ENCODE measurements at regions not wholly inside any gene's neighbourhood (a gene's known extent, or its start where the extent isn't known, plus 50 kb on each side); places are given as distances from the start of the nearest gene placed in this dataset.

GRCh38 chr1:239922778-239923522, 168.7 kb upstream of the FMN2 start:
- no peak overlapping the region for H3K27ac ChIP-seq
- H3K4me3 ChIP-seq: no peak overlapping the region
- no peaks in the 10 kb centered on the region for H3K9me2 ChIP-seq (replicated peaks; ENCODE audit: insufficient read depth)
- H3K9me3 ChIP-seq (ENCODE audit: low read depth): no peaks in the 10 kb centered on the region
- no peaks in the 10 kb centered on the region for H4K20me1 ChIP-seq (ENCODE audit: insufficient read depth, poor library complexity, severe bottlenecking)
- H3K36me3 ChIP-seq (replicated peaks; ENCODE audit: insufficient read depth, low read depth): no peaks in the 10 kb centered on the region
- H3K79me2 ChIP-seq: no peaks in the 10 kb centered on the region
- H3K4me1 ChIP-seq (ENCODE audit: insufficient read depth): peaks cover 4% of the 10 kb centered on the region
- no peak for TF ChIP-seq EZH2 (IDR thresholded peaks at IDR 0.05; ENCODE audit: borderline replicate concordance)
- no peak for TF ChIP-seq EZH2phosphoT487 (IDR thresholded peaks at IDR 0.05; ENCODE audit: low read depth, severe bottlenecking, unreplicated experiment)
- TF ChIP-seq, protein P1, sequence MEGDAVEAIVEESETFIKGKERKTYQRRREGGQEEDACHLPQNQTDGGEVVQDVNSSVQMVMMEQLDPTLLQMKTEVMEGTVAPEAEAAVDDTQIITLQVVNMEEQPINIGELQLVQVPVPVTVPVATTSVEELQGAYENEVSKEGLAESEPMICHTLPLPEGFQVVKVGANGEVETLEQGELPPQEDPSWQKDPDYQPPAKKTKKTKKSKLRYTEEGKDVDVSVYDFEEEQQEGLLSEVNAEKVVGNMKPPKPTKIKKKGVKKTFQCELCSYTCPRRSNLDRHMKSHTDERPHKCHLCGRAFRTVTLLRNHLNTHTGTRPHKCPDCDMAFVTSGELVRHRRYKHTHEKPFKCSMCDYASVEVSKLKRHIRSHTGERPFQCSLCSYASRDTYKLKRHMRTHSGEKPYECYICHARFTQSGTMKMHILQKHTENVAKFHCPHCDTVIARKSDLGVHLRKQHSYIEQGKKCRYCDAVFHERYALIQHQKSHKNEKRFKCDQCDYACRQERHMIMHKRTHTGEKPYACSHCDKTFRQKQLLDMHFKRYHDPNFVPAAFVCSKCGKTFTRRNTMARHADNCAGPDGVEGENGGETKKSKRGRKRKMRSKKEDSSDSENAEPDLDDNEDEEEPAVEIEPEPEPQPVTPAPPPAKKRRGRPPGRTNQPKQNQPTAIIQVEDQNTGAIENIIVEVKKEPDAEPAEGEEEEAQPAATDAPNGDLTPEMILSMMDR (IDR thresholded peaks at IDR 0.05; ENCODE audit: poor library complexity): no peak
- WGBS (ENCODE audit: low lambda C conversion rate, missing lambda C conversion rate): 49% methylated on average over 4 of the region's 4 CpGs
- DNase-seq (ENCODE audit: low spot score): no peak
- H3K27me3 ChIP-seq: no peaks in the 10 kb centered on the region
- no peak overlapping the region for H3K4me2 ChIP-seq
- no peak overlapping the region for H2AFZ ChIP-seq

- H3K4me2 ChIP-seq: no peak overlapping the region
- DNase-seq (ENCODE audit: low spot score): no peak
- no peaks in the 10 kb centered on the region for H3K9me2 ChIP-seq (replicated peaks; ENCODE audit: insufficient read depth)
- peaks cover 4% of the 10 kb centered on the region for H3K4me1 ChIP-seq (ENCODE audit: insufficient read depth)
- H3K27me3 ChIP-seq: no peaks in the 10 kb centered on the region
- TF ChIP-seq EZH2 (IDR thresholded peaks at IDR 0.05; ENCODE audit: borderline replicate concordance) (no peak), EZH2phosphoT487 (IDR thresholded peaks at IDR 0.05; ENCODE audit: low read depth, severe bottlenecking, unreplicated experiment) (no peak)
- TF ChIP-seq, protein P1 (IDR thresholded peaks at IDR 0.05; ENCODE audit: poor library complexity): no peak
- 97% methylated on average over 26 of the region's 30 CpGs for WGBS (ENCODE audit: low lambda C conversion rate, missing lambda C conversion rate)
- no peak overlapping the region for H3K4me3 ChIP-seq
- no peaks in the 10 kb centered on the region for H3K79me2 ChIP-seq
- no peaks in the 10 kb centered on the region for H3K9me3 ChIP-seq (ENCODE audit: low read depth)
- H4K20me1 ChIP-seq (ENCODE audit: insufficient read depth, poor library complexity, severe bottlenecking): no peaks in the 10 kb centered on the region
- H3K36me3 ChIP-seq (replicated peaks; ENCODE audit: insufficient read depth, low read depth): no peaks in the 10 kb centered on the region
- no peak overlapping the region for H2AFZ ChIP-seq
- no peak overlapping the region for H3K27ac ChIP-seq
These were observed 166.8 kb upstream of the FMN2 start for GRCh38 chr1:239924741-239925350.

DNA sequence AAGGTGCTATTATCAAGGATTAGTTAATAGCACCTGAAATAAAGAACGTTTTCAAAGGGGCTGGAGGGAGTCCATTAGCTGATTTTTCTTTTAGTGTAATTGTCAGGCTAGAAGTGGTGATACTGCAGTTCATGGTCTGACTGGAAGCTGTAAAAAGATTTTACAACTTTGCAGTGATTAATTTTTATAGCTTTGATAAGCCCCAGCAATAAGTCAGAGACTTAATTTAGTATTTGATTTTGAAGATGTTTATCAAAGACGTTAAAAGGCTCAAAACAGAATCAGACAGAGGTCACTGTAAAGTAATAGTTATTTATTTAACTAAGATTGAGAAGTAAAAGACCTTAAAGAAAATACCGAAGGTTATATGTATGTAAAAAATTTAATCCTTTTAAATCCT, 165.5 kb upstream of the FMN2 start:
- DNase-seq (ENCODE audit: low spot score): no peak
- H3K9me3 ChIP-seq (ENCODE audit: low read depth): no peaks in the 10 kb centered on the region
- H3K4me1 ChIP-seq (ENCODE audit: insufficient read depth): peaks cover 4% of the 10 kb centered on the region
- H3K4me3 ChIP-seq: no peak overlapping the region
- no peaks in the 10 kb centered on the region for H3K79me2 ChIP-seq
- 44% methylated on average over 3 of the region's 3 CpGs for WGBS (ENCODE audit: low lambda C conversion rate, missing lambda C conversion rate)
- no peaks in the 10 kb centered on the region for H3K27me3 ChIP-seq
- peak overlapping the region; percentile 21 for H3K4me2 ChIP-seq
- H3K36me3 ChIP-seq (replicated peaks; ENCODE audit: insufficient read depth, low read depth): no peaks in the 10 kb centered on the region
- no peak overlapping the region for H3K27ac ChIP-seq
- H3K9me2 ChIP-seq (replicated peaks; ENCODE audit: insufficient read depth): no peaks in the 10 kb centered on the region
- H4K20me1 ChIP-seq (ENCODE audit: insufficient read depth, poor library complexity, severe bottlenecking): no peaks in the 10 kb centered on the region
- no peak overlapping the region for H2AFZ ChIP-seq
- TF ChIP-seq EZH2 (IDR thresholded peaks at IDR 0.05; ENCODE audit: borderline replicate concordance) (no peak), EZH2phosphoT487 (IDR thresholded peaks at IDR 0.05; ENCODE audit: low read depth, severe bottlenecking, unreplicated experiment) (peak; percentile 88)
- TF ChIP-seq, protein P1 (IDR thresholded peaks at IDR 0.05; ENCODE audit: poor library complexity): no peak

Data from hepatocyte (in vitro differentiated cells).